Activated CD4-positive, CD25-positive, alpha-beta regulatory T cell (primary cell): ENCODE measurements at regions not wholly inside any gene's neighbourhood (a gene's known extent, or its start where the extent isn't known, plus 50 kb on each side); places are given as distances from the start of the nearest gene placed in this dataset.

Source experiments
- DNase-seq, 4 experiments: peaks; one replicate each; lab custom pipeline; 2025; lab: John Stamatoyannopoulos, UW

- no peak for DNase-seq
Observed at GRCh38 chr1:201771466-201771865, 57.5 kb upstream of the IPO9 start.

- no peak for DNase-seq
Observed at GRCh38 chr1:201772178-201772577, 56.8 kb upstream of the IPO9 start.

- DNase-seq: no peak
Observed at GRCh38 chr1:201773764-201774163, 55.2 kb upstream of the IPO9 start.

GRCh38 chr1:201774224-201774982 lies 54.6 kb upstream of the IPO9 start:
- DNase-seq: no peak

GRCh38 chr1:201774983-201775344 lies 54.0 kb upstream of the IPO9 start:
- DNase-seq: no peak

- no peak for DNase-seq
Observed at GRCh38 chr1:201775380-201775779, 53.6 kb upstream of the IPO9 start.

GRCh38 chr1:201778279-201779065 lies 50.5 kb upstream of the IPO9 start:
- no peak for DNase-seq
